Psoas muscle (tissue), 7 donors: ENCODE measurements at regions not wholly inside any gene's neighbourhood (a gene's known extent, or its start where the extent isn't known, plus 50 kb on each side); places are given as distances from the start of the nearest gene placed in this dataset.

Source experiments
- ATAC-seq, 4 donors: fragments of 200-7000 bp; cut with Tn5 transposase; one replicate each; pipeline ENCODE4 v1.9.1; 2020; ENCODE audit warnings: moderate library complexity in 3 of 4, mild to moderate bottlenecking in 2 of 4
- DNase-seq, 2 donors: peaks; one replicate each; pipeline ENCODE4 v3.0.0-alpha.2; 2020
- H3K27ac ChIP-seq: fragments of 200-600 bp; one replicate; pipeline ENCODE4 v1.8.0; 2022
- H3K27me3 ChIP-seq, 3 donors: fragments of 200-600 bp in 1 of 3; one replicate each; pipeline versions ENCODE4 v1.6.1 to v1.8.0; 2013 to 2022; ENCODE audit warnings: low read length in 2 of 3, mild to moderate bottlenecking in 2 of 3, moderate library complexity in 1 of 3; ENCODE audit not compliant: insufficient read depth in 3 of 3
- H3K36me3 ChIP-seq, 2 donors: fragments of 200-600 bp in 1 of 2; one replicate each; pipeline versions ENCODE4 v1.6.1 to v1.8.0; 2013 to 2022; ENCODE audit warnings: low read depth in 1 of 2, mild to moderate bottlenecking in 1 of 2, moderate library complexity in 1 of 2; ENCODE audit not compliant: insufficient read depth in 1 of 2
- H3K4me1 ChIP-seq: fragments of 200-600 bp; one replicate; pipeline ENCODE4 v1.8.0; 2022
- H3K4me3 ChIP-seq: fragments of 200-600 bp; one replicate; pipeline ENCODE4 v1.8.0; 2022; ENCODE audit warnings: mild to moderate bottlenecking
- H3K9me3 ChIP-seq: fragments of 200-600 bp; one replicate; pipeline ENCODE4 v1.8.0; 2022
- CTCF ChIP-seq: fragments of 200-600 bp; IDR thresholded peaks from one replicate; pipeline ENCODE4 v1.8.0; 2022; ENCODE audit warnings: antibody characterized with exemption
- WGBS, 3 donors: extraction: QIAGEN DNeasy Blood & Tissue Kit; methylation state at CpG; one replicate each; pipeline versions ENCODE4 v1.1.6 to v1.1.7; 2013; 5-methylcytosine and 5-hydroxymethylcytosine counted together
- intact Hi-C, 2 donors: fragments of 100-400 bp; cut with DNase I; formaldehyde crosslinking; loops; one replicate each; pipeline versions ENCODE4 v1.11.0 to v1.14.2; 2022
- donor health status: healthy with polysubstance abuse.
- donor health status: DM: no; HTN: no; CAD: no; lungs with moderate emphysema.
- donor health status: Bipolar disorder and iron deficiency.
- donor health status: healthy.
- donor health status: DM: yes; HTN: yes; CAD: no.
- donor health status: DM: no; HTN: no; CAD: no.
- donor health status: DM: yes; HTN: yes; CAD: no.

GRCh38 chr5:31084871-31085270, 108.6 kb upstream of the CDH6 start:
- Histone ChIP-seq H3K4me1 (no peaks in the 10 kb centered on the region), H3K4me3 (no peak overlapping the region), H3K27ac (no peak overlapping the region), H3K9me3 (no peaks in the 10 kb centered on the region), H3K36me3 (no peaks in the 10 kb centered on the region), H3K27me3 (no peaks in the 10 kb centered on the region)
- ATAC-seq: no peak
- WGBS, 3 donors: 83 to 86% (median 85%) methylated on average over 5 of the region's 5 CpGs
- intact Hi-C loops: no loop called here
- no peak for TF ChIP-seq CTCF
- no peak for DNase-seq

- DNase-seq (no peak), ATAC-seq (no peak)
- TF ChIP-seq CTCF: no peak
- Histone ChIP-seq H3K27me3 (no peaks in the 10 kb centered on the region), H3K9me3 (no peaks in the 10 kb centered on the region), H3K27ac (no peak overlapping the region), H3K36me3 (no peaks in the 10 kb centered on the region), H3K4me1 (no peaks in the 10 kb centered on the region), H3K4me3 (no peak overlapping the region)
- intact Hi-C loops: no loop called here
- 84 to 91% (median 87%) methylated on average over 2 of the region's 2 CpGs for WGBS, 3 donors
Measured at GRCh38 chr5:31083364-31083763, 110.1 kb upstream of the CDH6 start.

- Histone ChIP-seq H3K36me3 (no peaks in the 10 kb centered on the region), H3K4me3 (no peak overlapping the region), H3K27ac (no peak overlapping the region), H3K9me3 (no peaks in the 10 kb centered on the region), H3K4me1 (no peaks in the 10 kb centered on the region), H3K27me3 (no peaks in the 10 kb centered on the region)
- intact Hi-C loops: no loop called here
- TF ChIP-seq CTCF: no peak
- ATAC-seq (no peak), DNase-seq (no peak)
- 76 to 86% (median 83%) methylated on average over 2 of the region's 2 CpGs for WGBS, 3 donors
Measured at GRCh38 chr5:31079668-31080067, 113.8 kb upstream of the CDH6 start.

GRCh38 chr5:31078956-31079355, 114.5 kb upstream of the CDH6 start:
- TF ChIP-seq CTCF: no peak
- Histone ChIP-seq H3K9me3 (no peaks in the 10 kb centered on the region), H3K4me3 (no peak overlapping the region), H3K27ac (no peak overlapping the region), H3K36me3 (no peaks in the 10 kb centered on the region), H3K27me3 (no peaks in the 10 kb centered on the region), H3K4me1 (no peaks in the 10 kb centered on the region)
- no peak for ATAC-seq
- DNase-seq: no peak
- intact Hi-C loops: no loop called here
- WGBS, 3 donors: 40 to 51% (median 45%) methylated on average over 3 of the region's 3 CpGs

- H3K4me1 ChIP-seq: no peaks in the 10 kb centered on the region
- H3K36me3 ChIP-seq: no peaks in the 10 kb centered on the region
- no peak overlapping the region for H3K27ac ChIP-seq
- intact Hi-C loops: no loop called here
- H3K9me3 ChIP-seq: no peaks in the 10 kb centered on the region
- no peak for DNase-seq
- no peak overlapping the region for H3K4me3 ChIP-seq
- H3K27me3 ChIP-seq: no peaks in the 10 kb centered on the region
- WGBS, 3 donors: 61 to 70% (median 63%) methylated on average over 6 of the region's 6 CpGs
- ATAC-seq: no peak
- TF ChIP-seq CTCF: no peak
Measured at GRCh38 chr5:31075981-31076380, 117.5 kb upstream of the CDH6 start.
